Liver (tissue), 7 donors: ENCODE measurements at regions not wholly inside any gene's neighbourhood (a gene's known extent, or its start where the extent isn't known, plus 50 kb on each side); places are given as distances from the start of the nearest gene placed in this dataset.

Source experiments
- DNase-seq: peaks from one replicate; pipeline ENCODE4 v3.0.0-alpha.2; 2017; ENCODE audit warnings: low spot score
- H3K27ac ChIP-seq, 2 donors: one replicate each; pipeline ENCODE4 v1.7.0; 2013; ENCODE audit warnings: inconsistent platforms in 2 of 2, low read length in 2 of 2, control low read depth in 1 of 2, low read depth in 1 of 2, mild to moderate bottlenecking in 1 of 2
- H3K27me3 ChIP-seq, 4 donors: one replicate each; pipeline versions ENCODE4 v1.6.1 to v1.7.0; 2013; ENCODE audit warnings: low read length in 3 of 4, inconsistent platforms in 1 of 4, mild to moderate bottlenecking in 1 of 4, moderate library complexity in 1 of 4; ENCODE audit not compliant: control insufficient read depth in 4 of 4, insufficient read depth in 4 of 4
- H3K36me3 ChIP-seq, 4 donors: one replicate each; pipeline versions ENCODE4 v1.6.1 to v1.7.0; 2013; ENCODE audit warnings: low read length in 3 of 4, mild to moderate bottlenecking in 3 of 4, low read depth in 1 of 4, moderate library complexity in 1 of 4; ENCODE audit not compliant: control insufficient read depth in 4 of 4, insufficient read depth in 3 of 4
- H3K4me1 ChIP-seq, 4 donors: one replicate each; pipeline versions ENCODE4 v1.6.1 to v1.7.0; 2013; ENCODE audit warnings: low read length in 3 of 4, mild to moderate bottlenecking in 3 of 4, moderate library complexity in 1 of 4; ENCODE audit not compliant: control insufficient read depth in 4 of 4, insufficient read depth in 4 of 4
- H3K4me3 ChIP-seq, 3 donors: one replicate each; pipeline versions ENCODE4 v1.6.1 to v1.7.0; 2013; ENCODE audit warnings: low read length in 3 of 3, control low read depth in 1 of 3, low read depth in 1 of 3, mild to moderate bottlenecking in 1 of 3
- H3K9ac ChIP-seq, 2 donors: one replicate each; pipeline ENCODE4 v1.7.0; 2013; ENCODE audit warnings: low read length in 2 of 2, mild to moderate bottlenecking in 2 of 2, moderate library complexity in 2 of 2, control low read depth in 1 of 2, low read depth in 1 of 2
- H3K9me3 ChIP-seq, 4 donors: one replicate each; pipeline versions ENCODE4 v1.6.1 to v1.7.0; 2013; ENCODE audit warnings: low read length in 3 of 4; ENCODE audit not compliant: control insufficient read depth in 4 of 4
- ATF3 ChIP-seq: IDR thresholded peaks from 2 replicates; pipeline ENCODE4 v1.6.1; 2016; ENCODE audit warnings: antibody characterized with exemption
- EGR1 ChIP-seq, 2 donors: IDR thresholded peaks; 2 replicates each; pipeline ENCODE4 v1.6.1; 2016 to 2018; ENCODE audit warnings: antibody characterized with exemption in 2 of 2, low read depth in 2 of 2
- FOXA1 ChIP-seq: IDR thresholded peaks from 2 replicates; pipeline ENCODE4 v1.6.1; 2016; ENCODE audit warnings: antibody characterized with exemption
- FOXA2 ChIP-seq: IDR thresholded peaks from 2 replicates; pipeline ENCODE4 v1.6.1; 2016; ENCODE audit warnings: antibody characterized with exemption
- GABPA ChIP-seq, 2 donors: IDR thresholded peaks in 1 of 2; conservative IDR thresholded peaks in 1 of 2; 2 replicates each; pipeline ENCODE4 v1.6.1; 2016; ENCODE audit warnings: antibody characterized with exemption in 2 of 2, mild to moderate bottlenecking in 1 of 2, moderate library complexity in 1 of 2
- HNF4A ChIP-seq, 2 donors: conservative IDR thresholded peaks; 2 replicates each; pipeline ENCODE4 v1.6.1; 2016; ENCODE audit warnings: antibody characterized with exemption in 2 of 2, mild to moderate bottlenecking in 2 of 2
- HNF4G ChIP-seq: IDR thresholded peaks from 2 replicates; pipeline ENCODE4 v1.6.1; 2016; ENCODE audit warnings: antibody characterized with exemption
- JUND ChIP-seq, 2 donors: IDR thresholded peaks; 2 replicates each; pipeline ENCODE4 v1.6.1; 2016; ENCODE audit warnings: antibody characterized with exemption in 2 of 2
- MAX ChIP-seq: IDR thresholded peaks from 2 replicates; pipeline ENCODE4 v1.6.1; 2016; ENCODE audit warnings: antibody characterized with exemption
- NR2F2 ChIP-seq: IDR thresholded peaks from 2 replicates; pipeline ENCODE4 v1.6.1; 2016; ENCODE audit warnings: antibody characterized with exemption
- RAD21 ChIP-seq, 2 donors: IDR thresholded peaks; 2 replicates each; pipeline ENCODE4 v1.6.1; 2016; ENCODE audit warnings: antibody characterized with exemption in 2 of 2, mild to moderate bottlenecking in 2 of 2
- RXRA ChIP-seq, 2 donors: IDR thresholded peaks; 2 replicates each; pipeline ENCODE4 v1.6.1; 2017 to 2018; ENCODE audit warnings: antibody characterized with exemption in 2 of 2, mild to moderate bottlenecking in 1 of 2
- SP1 ChIP-seq: IDR thresholded peaks from 2 replicates; pipeline ENCODE4 v1.6.1; 2018; ENCODE audit warnings: antibody characterized with exemption, mild to moderate bottlenecking
- TAF1 ChIP-seq: conservative IDR thresholded peaks from 2 replicates; pipeline ENCODE4 v1.6.1; 2016; ENCODE audit warnings: antibody characterized with exemption, mild to moderate bottlenecking
- YY1 ChIP-seq: IDR thresholded peaks from 2 replicates; pipeline ENCODE4 v1.6.1; 2016; ENCODE audit warnings: antibody characterized with exemption, mild to moderate bottlenecking
- TF ChIP-seq, protein P1 (sequence below): fragments of 150-350 bp; IDR thresholded peaks from 2 replicates; pipeline ENCODE4 v1.5.1; 2017; ENCODE audit warnings: improper control_type of control experiment, low read depth, low read length; ENCODE audit not compliant: missing input control
- TF ChIP-seq, protein P2 (sequence below): IDR thresholded peaks from 2 replicates; pipeline ENCODE4 v1.6.1; 2016; ENCODE audit warnings: antibody characterized with exemption
- TF ChIP-seq, protein P3 (sequence below): IDR thresholded peaks from 2 replicates; pipeline ENCODE4 v1.6.1; 2016; ENCODE audit warnings: antibody characterized with exemption, mild to moderate bottlenecking
- donor health status: healthy.
- donor health status: healthy.
- donor health status: healthy.
- donor health status: healthy.

DNA sequence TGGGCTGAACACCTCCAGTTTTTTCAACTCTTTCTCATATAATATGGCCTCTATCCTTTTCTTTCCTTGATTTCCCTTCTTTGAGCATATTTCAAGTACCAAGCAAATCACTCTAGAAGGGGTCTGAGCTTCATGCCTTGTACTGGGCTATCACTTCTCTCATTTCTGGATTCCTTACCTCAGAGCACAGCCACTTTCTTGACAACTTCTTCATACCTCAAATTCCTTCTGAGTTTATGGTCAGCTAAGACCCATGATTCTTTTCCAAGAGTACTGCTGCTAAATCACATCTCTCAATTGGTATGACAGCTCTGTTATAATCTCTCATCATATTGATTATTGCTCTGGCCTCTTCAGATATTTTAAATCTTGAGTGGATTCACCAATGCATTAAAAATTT, 224.8 kb upstream of the ZBED5 start:
- H3K36me3 ChIP-seq = no peaks in the 10 kb centered on the region
- peaks cover 0 to 4% (median 0%) of the 10 kb centered on the region in 4 donors for H3K27me3 ChIP-seq
- H3K4me3 ChIP-seq = no peak overlapping the region
- H3K27ac ChIP-seq = no peak overlapping the region
- H3K4me1 ChIP-seq = no peaks in the 10 kb centered on the region
- no peak for TF ChIP-seq SP1
- TF ChIP-seq EGR1 (IDR thresholded peaks at IDR 0.05; ENCODE audit: low read depth in 2 of 2) = no peak
- no peak for TF ChIP-seq RAD21 (IDR thresholded peaks at IDR 0.05)
- TF ChIP-seq FOXA1 = no peak
- TF ChIP-seq TAF1 = no peak
- TF ChIP-seq, protein P1, sequence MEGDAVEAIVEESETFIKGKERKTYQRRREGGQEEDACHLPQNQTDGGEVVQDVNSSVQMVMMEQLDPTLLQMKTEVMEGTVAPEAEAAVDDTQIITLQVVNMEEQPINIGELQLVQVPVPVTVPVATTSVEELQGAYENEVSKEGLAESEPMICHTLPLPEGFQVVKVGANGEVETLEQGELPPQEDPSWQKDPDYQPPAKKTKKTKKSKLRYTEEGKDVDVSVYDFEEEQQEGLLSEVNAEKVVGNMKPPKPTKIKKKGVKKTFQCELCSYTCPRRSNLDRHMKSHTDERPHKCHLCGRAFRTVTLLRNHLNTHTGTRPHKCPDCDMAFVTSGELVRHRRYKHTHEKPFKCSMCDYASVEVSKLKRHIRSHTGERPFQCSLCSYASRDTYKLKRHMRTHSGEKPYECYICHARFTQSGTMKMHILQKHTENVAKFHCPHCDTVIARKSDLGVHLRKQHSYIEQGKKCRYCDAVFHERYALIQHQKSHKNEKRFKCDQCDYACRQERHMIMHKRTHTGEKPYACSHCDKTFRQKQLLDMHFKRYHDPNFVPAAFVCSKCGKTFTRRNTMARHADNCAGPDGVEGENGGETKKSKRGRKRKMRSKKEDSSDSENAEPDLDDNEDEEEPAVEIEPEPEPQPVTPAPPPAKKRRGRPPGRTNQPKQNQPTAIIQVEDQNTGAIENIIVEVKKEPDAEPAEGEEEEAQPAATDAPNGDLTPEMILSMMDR = no peak
- no peak for TF ChIP-seq HNF4G
- TF ChIP-seq, protein P2, sequence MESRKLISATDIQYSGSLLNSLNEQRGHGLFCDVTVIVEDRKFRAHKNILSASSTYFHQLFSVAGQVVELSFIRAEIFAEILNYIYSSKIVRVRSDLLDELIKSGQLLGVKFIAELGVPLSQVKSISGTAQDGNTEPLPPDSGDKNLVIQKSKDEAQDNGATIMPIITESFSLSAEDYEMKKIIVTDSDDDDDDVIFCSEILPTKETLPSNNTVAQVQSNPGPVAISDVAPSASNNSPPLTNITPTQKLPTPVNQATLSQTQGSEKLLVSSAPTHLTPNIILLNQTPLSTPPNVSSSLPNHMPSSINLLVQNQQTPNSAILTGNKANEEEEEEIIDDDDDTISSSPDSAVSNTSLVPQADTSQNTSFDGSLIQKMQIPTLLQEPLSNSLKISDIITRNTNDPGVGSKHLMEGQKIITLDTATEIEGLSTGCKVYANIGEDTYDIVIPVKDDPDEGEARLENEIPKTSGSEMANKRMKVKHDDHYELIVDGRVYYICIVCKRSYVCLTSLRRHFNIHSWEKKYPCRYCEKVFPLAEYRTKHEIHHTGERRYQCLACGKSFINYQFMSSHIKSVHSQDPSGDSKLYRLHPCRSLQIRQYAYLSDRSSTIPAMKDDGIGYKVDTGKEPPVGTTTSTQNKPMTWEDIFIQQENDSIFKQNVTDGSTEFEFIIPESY = no peak
- no peak for TF ChIP-seq ATF3
- no peak for TF ChIP-seq JUND (IDR thresholded peaks at IDR 0.05)
- TF ChIP-seq NR2F2 = no peak
- no peak for TF ChIP-seq RXRA (IDR thresholded peaks at IDR 0.05)
- TF ChIP-seq GABPA (IDR thresholded peaks at IDR 0.05 in 1 of 2, conservative IDR thresholded peaks at IDR 0.05 in 1 of 2) = no peak
- no peak for TF ChIP-seq FOXA2
- no peak for TF ChIP-seq HNF4A (conservative IDR thresholded peaks at IDR 0.05)
- TF ChIP-seq, protein P3, sequence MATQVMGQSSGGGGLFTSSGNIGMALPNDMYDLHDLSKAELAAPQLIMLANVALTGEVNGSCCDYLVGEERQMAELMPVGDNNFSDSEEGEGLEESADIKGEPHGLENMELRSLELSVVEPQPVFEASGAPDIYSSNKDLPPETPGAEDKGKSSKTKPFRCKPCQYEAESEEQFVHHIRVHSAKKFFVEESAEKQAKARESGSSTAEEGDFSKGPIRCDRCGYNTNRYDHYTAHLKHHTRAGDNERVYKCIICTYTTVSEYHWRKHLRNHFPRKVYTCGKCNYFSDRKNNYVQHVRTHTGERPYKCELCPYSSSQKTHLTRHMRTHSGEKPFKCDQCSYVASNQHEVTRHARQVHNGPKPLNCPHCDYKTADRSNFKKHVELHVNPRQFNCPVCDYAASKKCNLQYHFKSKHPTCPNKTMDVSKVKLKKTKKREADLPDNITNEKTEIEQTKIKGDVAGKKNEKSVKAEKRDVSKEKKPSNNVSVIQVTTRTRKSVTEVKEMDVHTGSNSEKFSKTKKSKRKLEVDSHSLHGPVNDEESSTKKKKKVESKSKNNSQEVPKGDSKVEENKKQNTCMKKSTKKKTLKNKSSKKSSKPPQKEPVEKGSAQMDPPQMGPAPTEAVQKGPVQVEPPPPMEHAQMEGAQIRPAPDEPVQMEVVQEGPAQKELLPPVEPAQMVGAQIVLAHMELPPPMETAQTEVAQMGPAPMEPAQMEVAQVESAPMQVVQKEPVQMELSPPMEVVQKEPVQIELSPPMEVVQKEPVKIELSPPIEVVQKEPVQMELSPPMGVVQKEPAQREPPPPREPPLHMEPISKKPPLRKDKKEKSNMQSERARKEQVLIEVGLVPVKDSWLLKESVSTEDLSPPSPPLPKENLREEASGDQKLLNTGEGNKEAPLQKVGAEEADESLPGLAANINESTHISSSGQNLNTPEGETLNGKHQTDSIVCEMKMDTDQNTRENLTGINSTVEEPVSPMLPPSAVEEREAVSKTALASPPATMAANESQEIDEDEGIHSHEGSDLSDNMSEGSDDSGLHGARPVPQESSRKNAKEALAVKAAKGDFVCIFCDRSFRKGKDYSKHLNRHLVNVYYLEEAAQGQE = no peak
- TF ChIP-seq YY1 = no peak
- no peak for TF ChIP-seq MAX
- DNase-seq = no peak
- H3K9me3 ChIP-seq = no peaks in the 10 kb centered on the region
- no peak overlapping the region for H3K9ac ChIP-seq
